Mesendoderm (in vitro differentiated cells): ENCODE measurements at regions not wholly inside any gene's neighbourhood (a gene's known extent, or its start where the extent isn't known, plus 50 kb on each side); places are given as distances from the start of the nearest gene placed in this dataset.

Experiments
- DNase-seq: peaks from one replicate; pipeline ENCODE4 v3.0.0; 2013
- H2AK5ac ChIP-seq: 2 replicates; pipeline ENCODE4 v1.6.1; 2013; ENCODE audit warnings: low read length, inconsistent platforms
- H2BK120ac ChIP-seq: 2 replicates; pipeline ENCODE4 v1.6.1; 2013; ENCODE audit warnings: low read depth, mild to moderate bottlenecking, low read length, moderate library complexity, mixed read lengths
- H2BK15ac ChIP-seq: replicated peaks from 2 replicates; pipeline ENCODE4 v1.6.1; 2013; ENCODE audit warnings: low read depth, mild to moderate bottlenecking, moderate library complexity
- H2BK5ac ChIP-seq: 2 replicates; pipeline ENCODE4 v1.6.1; 2013; ENCODE audit warnings: low read length, inconsistent platforms
- H3K18ac ChIP-seq: 2 replicates; pipeline ENCODE4 v1.6.1; 2013; ENCODE audit warnings: mild to moderate bottlenecking, low read length, mixed read lengths
- H3K23ac ChIP-seq: one replicate; pipeline ENCODE4 v1.6.1; 2013; ENCODE audit warnings: low read length
- H3K27ac ChIP-seq: 2 replicates; pipeline ENCODE4 v1.5.1; 2013; ENCODE audit warnings: low read depth, mild to moderate bottlenecking, inconsistent platforms, low read length, moderate library complexity
- H3K27me3 ChIP-seq: 2 replicates; pipeline ENCODE4 v1.6.1; 2013; ENCODE audit warnings: low read length, control low read depth, mild to moderate bottlenecking, inconsistent platforms; ENCODE audit not compliant: insufficient read depth, poor library complexity
- H3K36me3 ChIP-seq: 2 replicates; pipeline ENCODE4 v1.6.1; 2013; ENCODE audit warnings: low read length, inconsistent platforms; ENCODE audit not compliant: control insufficient read depth, insufficient read depth
- H3K4ac ChIP-seq: one replicate; pipeline ENCODE4 v1.6.1; 2013; ENCODE audit warnings: low read depth, mild to moderate bottlenecking, low read length, moderate library complexity
- H3K4me1 ChIP-seq: 2 replicates; pipeline ENCODE4 v1.6.1; 2013; ENCODE audit warnings: low read depth, low read length, inconsistent platforms; ENCODE audit not compliant: control insufficient read depth
- H3K4me2 ChIP-seq: 2 replicates; pipeline ENCODE4 v1.6.1; 2013; ENCODE audit warnings: low read length
- H3K4me3 ChIP-seq: 2 replicates; pipeline ENCODE4 v1.5.1; 2013; ENCODE audit warnings: mild to moderate bottlenecking, low read length
- H3K56ac ChIP-seq: one replicate; pipeline ENCODE4 v1.6.1; 2013; ENCODE audit warnings: low read length
- H3K79me1 ChIP-seq: 2 replicates; pipeline ENCODE4 v1.6.1; 2013; ENCODE audit warnings: low read length, inconsistent platforms
- H3K79me2 ChIP-seq: 2 replicates; pipeline ENCODE4 v1.6.1; 2013; ENCODE audit warnings: mild to moderate bottlenecking, low read length; ENCODE audit not compliant: control insufficient read depth, insufficient read depth
- H3K9ac ChIP-seq: 2 replicates; pipeline ENCODE4 v1.6.1; 2013; ENCODE audit warnings: low read length, inconsistent platforms
- H4K5ac ChIP-seq: one replicate; pipeline ENCODE4 v1.6.1; 2013; ENCODE audit warnings: low read length
- H4K8ac ChIP-seq: one replicate; pipeline ENCODE4 v1.6.1; 2013; ENCODE audit warnings: low read depth, mild to moderate bottlenecking, control low read depth, low read length, moderate library complexity
- WGBS: extraction: QIAGEN DNeasy Blood & Tissue Kit; methylation state at CpG from one replicate; pipeline ENCODE4 v1.1.7; 2013; ENCODE audit warnings: low lambda C conversion rate, missing lambda C conversion rate; ENCODE audit not compliant: insufficient coverage; ENCODE audit errors: extremely low coverage; 5-methylcytosine and 5-hydroxymethylcytosine counted together

DNA sequence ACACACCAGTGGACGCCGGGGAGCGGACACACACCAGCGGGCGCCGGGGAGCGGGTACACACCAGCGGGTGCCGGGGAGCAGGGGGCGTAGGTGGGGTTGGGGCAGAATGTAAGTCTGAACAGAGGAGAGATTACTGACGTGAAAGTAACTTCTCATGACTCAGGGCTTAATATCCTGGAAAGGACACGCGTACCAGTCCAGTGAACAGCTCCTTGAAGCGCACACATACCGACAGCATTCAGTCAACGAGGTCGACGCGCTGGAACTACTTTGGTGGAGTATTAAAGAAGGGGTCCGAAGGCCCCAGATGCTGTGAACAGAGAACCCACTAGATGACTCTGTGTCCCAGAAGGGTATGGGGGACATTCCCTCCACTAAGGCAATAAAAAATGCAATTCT, 129.6 kb downstream of the ENGASE start:
- Histone ChIP-seq H3K4me3 (no peak overlapping the region), H3K27me3 (no peaks in the 10 kb centered on the region), H4K8ac (no peak overlapping the region), H2BK15ac (no peak overlapping the region), H3K4ac (no peak overlapping the region), H3K79me1 (no peaks in the 10 kb centered on the region), H2AK5ac (no peak overlapping the region), H3K56ac (no peak overlapping the region), H3K27ac (no peak overlapping the region), H3K36me3 (no peaks in the 10 kb centered on the region), H3K4me2 (no peak overlapping the region), H3K9ac (no peak overlapping the region), H3K4me1 (no peaks in the 10 kb centered on the region), H3K79me2 (no peaks in the 10 kb centered on the region), H4K5ac (no peak overlapping the region), H2BK120ac (no peak overlapping the region), H3K18ac (no peak overlapping the region), H3K23ac (no peak overlapping the region), H2BK5ac (no peak overlapping the region)
- no peak for DNase-seq
- WGBS = no CpG with 5 or more reads among the region's 20 CpGs

- Histone ChIP-seq H2BK15ac (no peak overlapping the region), H3K27ac (no peak overlapping the region), H3K27me3 (no peaks in the 10 kb centered on the region), H4K8ac (no peak overlapping the region), H3K79me1 (no peaks in the 10 kb centered on the region), H4K5ac (no peak overlapping the region), H3K56ac (no peak overlapping the region), H2BK5ac (no peak overlapping the region), H3K79me2 (no peaks in the 10 kb centered on the region), H2AK5ac (no peak overlapping the region), H3K4me1 (no peaks in the 10 kb centered on the region), H3K4me3 (no peak overlapping the region), H3K4me2 (no peak overlapping the region), H3K18ac (no peak overlapping the region), H3K9ac (no peak overlapping the region), H3K36me3 (no peaks in the 10 kb centered on the region), H3K4ac (no peak overlapping the region), H3K23ac (no peak overlapping the region), H2BK120ac (no peak overlapping the region)
- no peak for DNase-seq
- WGBS = no CpG with 5 or more reads among the region's 5 CpGs
Measured at GRCh38 chr17:79203657-79204056, 129.0 kb downstream of the ENGASE start.

- no peak for DNase-seq
- Histone ChIP-seq H3K4me2 (no peak overlapping the region), H3K79me2 (no peaks in the 10 kb centered on the region), H2BK5ac (no peak overlapping the region), H3K27ac (no peak overlapping the region), H2AK5ac (no peak overlapping the region), H4K8ac (no peak overlapping the region), H3K27me3 (no peaks in the 10 kb centered on the region), H3K36me3 (no peaks in the 10 kb centered on the region), H2BK120ac (no peak overlapping the region), H3K4me1 (no peaks in the 10 kb centered on the region), H3K4me3 (no peak overlapping the region), H3K9ac (no peak overlapping the region), H3K4ac (no peak overlapping the region), H3K18ac (no peak overlapping the region), H3K79me1 (no peaks in the 10 kb centered on the region), H3K23ac (no peak overlapping the region), H3K56ac (no peak overlapping the region), H2BK15ac (no peak overlapping the region), H4K5ac (no peak overlapping the region)
- no CpG with 5 or more reads among the region's 9 CpGs for WGBS
Measured at GRCh38 chr17:79203016-79203415, 128.4 kb downstream of the ENGASE start.

- Histone ChIP-seq H3K4me1 (no peaks in the 10 kb centered on the region), H3K27me3 (no peaks in the 10 kb centered on the region), H3K4me3 (no peak overlapping the region), H2BK120ac (no peak overlapping the region), H3K23ac (no peak overlapping the region), H3K18ac (no peak overlapping the region), H2BK15ac (no peak overlapping the region), H2BK5ac (no peak overlapping the region), H4K5ac (no peak overlapping the region), H3K9ac (no peak overlapping the region), H3K4me2 (no peak overlapping the region), H3K56ac (no peak overlapping the region), H2AK5ac (no peak overlapping the region), H3K79me2 (no peaks in the 10 kb centered on the region), H3K79me1 (no peaks in the 10 kb centered on the region), H3K27ac (no peak overlapping the region), H3K36me3 (no peaks in the 10 kb centered on the region), H3K4ac (no peak overlapping the region), H4K8ac (no peak overlapping the region)
- DNase-seq = no peak
- no CpG with 5 or more reads among the region's 12 CpGs for WGBS
Measured at GRCh38 chr17:79202480-79202879, 127.9 kb downstream of the ENGASE start.

GRCh38 chr17:79201536-79202227, 127.1 kb downstream of the ENGASE start:
- no peak overlapping the region for H4K5ac ChIP-seq
- no peaks in the 10 kb centered on the region for H3K79me2 ChIP-seq
- H3K27ac ChIP-seq = no peak overlapping the region
- no peak overlapping the region for H3K9ac ChIP-seq
- peak; percentile 55 for DNase-seq
- H3K27me3 ChIP-seq = no peaks in the 10 kb centered on the region
- no CpG with 5 or more reads among the region's 15 CpGs for WGBS
- H3K4me1 ChIP-seq = no peaks in the 10 kb centered on the region
- no peak overlapping the region for H2BK5ac ChIP-seq
- no peak overlapping the region for H2BK120ac ChIP-seq
- no peak overlapping the region for H3K56ac ChIP-seq
- no peak overlapping the region for H3K4me2 ChIP-seq
- no peaks in the 10 kb centered on the region for H3K79me1 ChIP-seq
- H4K8ac ChIP-seq = no peak overlapping the region
- no peak overlapping the region for H3K4ac ChIP-seq
- no peak overlapping the region for H3K18ac ChIP-seq
- no peak overlapping the region for H3K23ac ChIP-seq
- H3K36me3 ChIP-seq = no peaks in the 10 kb centered on the region
- H3K4me3 ChIP-seq = no peak overlapping the region
- H2AK5ac ChIP-seq = no peak overlapping the region
- no peak overlapping the region for H2BK15ac ChIP-seq

GRCh38 chr17:79201119-79201518, 126.5 kb downstream of the ENGASE start:
- no CpG with 5 or more reads among the region's 6 CpGs for WGBS

More at GRCh38 chr17:79201119-79201518, 126.5 kb downstream of the ENGASE start:
- H4K5ac ChIP-seq = no peak overlapping the region
- no peak overlapping the region for H3K4me3 ChIP-seq
- H3K36me3 ChIP-seq = no peaks in the 10 kb centered on the region
- no peaks in the 10 kb centered on the region for H3K79me1 ChIP-seq
- no peaks in the 10 kb centered on the region for H3K79me2 ChIP-seq
- no peak overlapping the region for H2BK15ac ChIP-seq
- DNase-seq = no peak
- H2BK120ac ChIP-seq = no peak overlapping the region
- H3K4me1 ChIP-seq = no peaks in the 10 kb centered on the region
- no peak overlapping the region for H2BK5ac ChIP-seq
- no peak overlapping the region for H2AK5ac ChIP-seq
- H3K23ac ChIP-seq = no peak overlapping the region
- H3K4ac ChIP-seq = no peak overlapping the region
- H4K8ac ChIP-seq = no peak overlapping the region
- H3K9ac ChIP-seq = no peak overlapping the region
- no peak overlapping the region for H3K18ac ChIP-seq
- H3K4me2 ChIP-seq = no peak overlapping the region
- no peaks in the 10 kb centered on the region for H3K27me3 ChIP-seq
- H3K27ac ChIP-seq = no peak overlapping the region
- no peak overlapping the region for H3K56ac ChIP-seq
